HG02938 (cell line): ENCODE measurements at regions not wholly inside any gene's neighbourhood (a gene's known extent, or its start where the extent isn't known, plus 50 kb on each side); places are given as distances from the start of the nearest gene placed in this dataset.
A peak's percentile ranks its signal among the peaks of the same experiment; 100 is the strongest.

Experiments
- ATAC-seq: cut with Tn5 transposase; IDR thresholded peaks from one replicate; pipeline ENCODE4 v1.9.1; 2021; ENCODE audit warnings: mild to moderate bottlenecking, moderate library complexity; ENCODE audit not compliant: unreplicated experiment

DNA sequence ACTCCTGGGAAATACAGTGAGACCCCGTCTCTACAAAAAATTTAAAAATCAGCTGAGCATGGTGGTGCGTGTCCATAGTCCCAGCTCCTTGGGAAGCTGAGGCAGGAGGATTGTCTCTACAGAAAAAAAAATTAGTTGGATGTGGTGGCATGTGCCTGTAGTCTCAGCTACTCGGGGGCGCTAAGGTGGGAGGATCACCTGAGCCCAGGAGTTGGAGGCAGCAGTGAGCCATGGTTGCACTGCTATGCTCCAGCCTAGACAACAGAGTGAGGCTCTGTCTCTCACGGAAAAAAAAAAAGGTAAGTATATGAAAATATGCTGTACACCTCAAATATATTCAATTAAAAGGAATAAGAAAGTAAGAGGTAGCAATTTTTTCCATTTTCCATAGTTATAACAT is 92.5 kb upstream of the TGIF1 start:
- ATAC-seq: no peak

GRCh38 chr18:3358310-3358709 is 91.7 kb upstream of the TGIF1 start:
- ATAC-seq: no peak

DNA sequence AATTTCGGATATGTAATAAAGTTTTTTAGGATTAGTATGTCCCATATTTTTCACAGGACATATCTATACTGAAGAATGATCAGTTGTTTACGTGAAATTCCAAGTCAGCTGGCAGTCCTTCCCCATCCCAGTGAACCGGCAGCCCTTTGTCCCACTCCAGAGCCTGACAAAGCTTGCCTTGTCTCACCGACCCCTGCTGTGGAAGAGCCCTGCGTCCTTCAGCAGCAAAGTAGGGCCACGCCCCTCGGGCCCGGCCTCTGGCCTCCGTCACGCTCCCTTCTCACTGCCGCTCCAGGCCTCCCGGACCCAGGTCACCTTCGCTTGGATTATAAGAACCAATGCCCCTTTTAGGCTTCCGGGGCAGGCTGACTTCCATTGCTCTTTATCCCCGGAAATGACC is 89.8 kb upstream of the TGIF1 start:
- no peak for ATAC-seq

GRCh38 chr18:3367491-3368091 is 82.4 kb upstream of the TGIF1 start:
- ATAC-seq: no peak

DNA sequence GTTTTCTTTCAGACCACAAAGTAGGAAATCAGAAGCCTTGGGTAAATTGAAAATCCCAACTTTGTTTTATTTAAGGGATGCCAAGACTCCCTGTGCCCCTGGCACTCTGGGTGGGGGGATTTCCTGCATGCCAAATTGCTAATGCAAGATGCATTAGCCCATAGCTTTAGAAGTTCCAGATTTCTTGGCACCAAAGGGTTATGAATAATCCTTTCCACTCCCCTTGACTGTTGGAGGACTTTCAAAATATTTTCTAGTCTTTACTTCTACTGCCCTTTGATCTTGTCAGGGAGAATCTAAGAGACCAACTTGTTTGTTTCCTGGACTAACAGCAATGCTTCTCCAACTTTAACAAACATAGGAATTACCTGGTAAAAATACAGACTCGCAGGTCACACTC is 81.8 kb upstream of the TGIF1 start:
- no peak for ATAC-seq

GRCh38 chr18:3379685-3380084 is 70.3 kb upstream of the TGIF1 start:
- ATAC-seq: no peak

GRCh38 chr18:3380384-3380961 is 69.5 kb upstream of the TGIF1 start:
- no peak for ATAC-seq

DNA sequence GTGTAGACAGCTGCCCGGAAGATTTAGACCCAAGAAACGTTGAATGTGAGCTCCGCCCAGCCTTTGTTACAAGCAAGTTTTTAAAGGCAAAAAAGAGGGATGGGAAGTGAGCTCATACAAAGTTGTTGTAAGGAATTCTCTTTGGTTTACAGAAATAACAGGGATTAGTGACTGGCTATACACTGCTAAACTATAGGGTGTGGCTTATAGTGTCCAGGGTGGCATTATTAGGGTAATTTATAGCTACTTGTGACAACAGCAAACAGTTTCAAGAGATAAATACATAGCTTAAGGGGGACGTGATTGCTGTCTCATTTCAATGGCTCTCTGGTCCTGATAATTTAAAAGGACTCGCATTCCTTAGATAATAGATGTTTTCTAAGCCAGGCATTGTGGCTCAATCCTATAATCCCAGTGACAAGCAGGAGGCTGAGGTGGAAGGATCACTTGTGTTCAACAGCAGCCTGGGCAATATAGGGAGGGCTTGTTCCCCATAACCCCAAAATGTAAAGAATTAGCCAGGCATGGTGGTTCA is 66.5 kb upstream of the TGIF1 start:
- ATAC-seq: no peak

GRCh38 chr18:3384664-3385563 is 65.1 kb upstream of the TGIF1 start:
- ATAC-seq: peak; percentile 60

DNA sequence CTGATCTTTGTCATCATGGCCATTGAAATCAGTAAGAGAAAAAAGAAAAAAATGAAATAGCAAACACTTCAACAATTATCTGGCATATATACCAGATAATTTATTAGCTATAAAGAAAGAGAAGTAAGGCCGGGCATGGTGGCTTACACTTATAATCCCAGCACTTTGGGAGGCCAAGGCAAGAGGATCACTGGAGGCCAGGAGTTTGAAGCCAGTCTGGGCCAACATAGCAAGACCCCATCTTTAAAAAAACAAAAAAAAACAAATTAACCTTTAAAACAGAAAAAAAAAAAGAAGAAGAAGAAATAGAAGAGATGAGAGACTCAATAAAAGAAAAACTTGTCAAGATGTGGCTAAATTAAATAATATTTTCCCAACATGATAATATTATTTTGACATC is 61.6 kb upstream of the TGIF1 start:
- ATAC-seq: no peak

DNA sequence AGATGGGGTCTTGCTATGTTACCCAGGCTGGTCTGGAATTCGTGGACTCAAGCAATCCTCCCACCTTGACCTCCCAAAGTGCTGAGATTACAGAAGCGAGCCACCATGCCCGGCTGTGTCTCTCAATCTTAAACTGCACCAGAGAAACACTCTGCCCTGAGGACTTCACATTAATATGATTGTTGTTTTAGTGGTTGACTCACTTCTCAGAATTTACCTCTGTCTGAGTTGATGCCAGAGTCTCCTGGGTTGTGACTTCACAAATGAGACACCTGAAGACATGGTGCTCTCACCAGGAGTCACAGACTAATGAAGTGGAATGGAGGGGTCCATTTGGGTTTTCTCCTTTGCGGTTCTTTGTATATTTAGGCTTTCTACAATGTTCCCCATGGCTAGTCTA is 61.0 kb upstream of the TGIF1 start:
- ATAC-seq: no peak

GRCh38 chr18:3389977-3390376 is 60.0 kb upstream of the TGIF1 start:
- no peak for ATAC-seq

DNA sequence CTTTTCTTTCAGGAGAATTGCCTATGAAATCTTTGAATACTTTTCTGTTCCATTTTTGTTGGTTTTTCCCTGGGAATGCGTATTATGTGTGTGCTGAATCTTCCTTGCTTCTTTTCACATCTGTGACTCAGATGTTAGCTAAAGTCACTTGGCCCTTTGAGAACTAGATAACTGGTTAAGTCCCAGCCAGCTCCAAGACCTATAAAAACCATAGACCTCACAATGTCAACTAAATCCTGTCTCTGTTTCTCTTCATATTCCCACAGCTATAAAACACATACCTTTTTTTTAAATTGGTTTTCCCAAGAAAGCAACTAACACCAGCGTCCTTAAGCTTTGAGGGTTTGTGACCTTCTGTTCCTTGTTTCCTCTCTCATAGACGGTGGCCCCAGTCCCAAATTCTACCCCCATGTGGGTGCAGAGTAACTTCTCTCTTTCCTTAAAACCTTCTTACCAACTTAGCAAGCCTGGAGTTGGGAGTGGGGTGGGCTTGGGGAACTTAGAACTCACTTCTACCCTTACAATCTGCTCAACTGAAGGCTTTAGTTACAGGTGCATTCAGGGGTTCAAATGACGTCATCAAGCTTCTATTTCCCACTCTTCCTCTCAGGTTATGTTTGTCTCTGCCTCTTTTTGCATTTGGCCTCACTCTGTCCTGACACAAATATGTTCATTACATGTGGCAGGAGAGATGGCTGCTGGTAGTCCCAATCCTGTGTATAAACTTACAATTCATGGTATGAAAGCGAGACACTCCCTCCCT is 58.1 kb upstream of the TGIF1 start:
- no peak for ATAC-seq

DNA sequence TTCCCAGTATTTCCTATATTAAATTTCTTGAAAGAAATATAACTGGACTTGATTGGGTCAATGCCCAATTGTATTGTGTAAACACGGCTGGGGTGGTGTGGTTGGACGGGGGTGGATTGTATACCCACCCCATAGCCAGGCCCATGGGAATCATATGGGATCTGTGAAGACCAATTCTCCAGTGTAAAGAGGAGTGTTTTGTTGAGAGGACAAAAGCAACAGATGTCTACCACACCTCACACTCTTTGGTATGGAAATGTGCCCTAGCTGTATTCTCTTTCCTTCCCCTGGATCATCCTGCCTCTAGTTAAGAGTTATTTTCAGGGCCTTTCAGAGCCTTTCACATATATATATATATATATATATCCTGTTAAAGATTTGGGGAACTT is 57.5 kb upstream of the TGIF1 start:
- ATAC-seq: no peak

GRCh38 chr18:3394648-3395047 is 55.3 kb upstream of the TGIF1 start:
- no peak for ATAC-seq

DNA sequence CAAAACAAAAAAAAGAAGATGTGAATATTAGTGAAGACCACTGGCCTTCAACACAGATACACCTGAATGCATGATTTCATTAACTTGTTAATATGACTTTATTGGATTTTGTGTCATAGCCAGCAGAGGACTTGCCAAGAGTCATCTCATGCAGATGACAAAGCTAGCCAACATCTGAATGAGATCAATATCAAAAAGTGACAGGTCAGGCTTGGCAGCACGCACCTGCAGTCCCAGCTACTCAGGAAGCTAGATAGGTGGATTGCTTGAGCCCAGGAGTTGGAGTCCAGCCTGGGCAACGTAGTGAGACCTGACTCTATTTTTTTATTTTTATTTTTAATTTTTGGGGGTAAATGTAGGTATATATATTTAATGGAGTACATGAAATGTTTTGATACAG is 54.5 kb upstream of the TGIF1 start:
- no peak for ATAC-seq

DNA sequence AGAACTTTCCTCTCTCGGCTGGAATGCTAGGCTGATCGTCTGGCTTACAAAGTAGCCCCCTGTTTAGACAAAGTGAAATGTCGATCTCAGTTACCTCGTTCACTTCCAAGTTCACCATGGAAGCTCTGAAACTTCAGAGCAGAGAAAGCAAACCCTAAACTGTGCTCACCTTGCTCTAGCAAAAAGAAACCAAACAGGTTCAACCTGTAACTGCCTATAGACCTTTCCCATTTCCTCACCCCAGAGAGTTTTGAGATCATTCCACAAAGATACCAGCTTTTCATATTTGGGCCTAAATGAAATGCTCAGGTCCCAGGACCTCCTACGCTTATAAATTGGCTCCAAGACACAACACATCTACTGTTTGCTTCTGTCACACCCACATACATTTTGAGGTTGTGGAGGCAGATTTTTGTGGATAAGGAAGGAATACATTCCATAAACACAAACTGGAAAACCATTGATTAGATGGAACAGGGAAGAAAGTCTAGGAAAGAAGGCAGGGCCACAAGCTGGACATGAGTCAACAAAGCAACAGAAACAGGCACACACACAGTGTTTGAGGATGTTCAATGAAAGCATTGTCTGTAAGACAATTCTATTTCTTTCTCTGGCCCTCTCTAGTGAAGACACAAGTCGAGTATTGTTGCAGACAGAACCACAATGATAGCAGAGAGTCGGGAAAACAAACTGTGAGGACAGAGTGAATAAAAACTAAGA is 52.8 kb upstream of the TGIF1 start:
- no peak for ATAC-seq

DNA sequence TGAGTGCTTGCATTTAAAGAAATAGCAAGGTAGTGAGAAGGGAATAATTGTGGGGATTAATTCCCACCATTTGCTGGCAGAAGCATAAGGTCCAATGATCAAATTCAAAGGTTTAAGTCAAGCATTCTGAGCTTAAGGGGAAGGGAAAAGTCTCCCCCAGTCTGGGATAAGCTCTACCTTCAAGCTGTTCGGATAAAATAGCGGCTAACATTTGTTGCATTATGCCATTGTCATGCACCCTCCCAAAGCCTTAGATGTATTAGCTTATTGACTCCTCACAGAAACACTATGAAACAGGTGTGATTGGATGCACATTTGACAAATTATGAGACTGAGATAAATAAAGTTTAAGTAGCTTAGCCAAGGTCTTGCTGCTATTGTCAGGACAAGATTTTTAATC is 52.2 kb upstream of the TGIF1 start:
- no peak for ATAC-seq
